HG03064 (cell line): ENCODE measurements at regions not wholly inside any gene's neighbourhood (a gene's known extent, or its start where the extent isn't known, plus 50 kb on each side); places are given as distances from the start of the nearest gene placed in this dataset.

Source experiments
- ATAC-seq: cut with Tn5 transposase; IDR thresholded peaks from one replicate; pipeline ENCODE4 v1.9.1; 2021; ENCODE audit warnings: low read depth; ENCODE audit not compliant: unreplicated experiment

GRCh38 chr1:81068726-81069125 is 732.0 kb upstream of the ADGRL2 start:
- no peak for ATAC-seq

- no peak for ATAC-seq
These were observed 746.9 kb upstream of the ADGRL2 start for GRCh38 chr1:81053826-81054225.

GRCh38 chr1:81052162-81052561 is 748.6 kb upstream of the ADGRL2 start:
- ATAC-seq, result no peak

GRCh38 chr1:81050390-81050789 is 750.3 kb upstream of the ADGRL2 start:
- no peak for ATAC-seq

GRCh38 chr1:81044708-81045107 is 756.0 kb upstream of the ADGRL2 start:
- no peak for ATAC-seq

- no peak for ATAC-seq
These were observed 758.5 kb upstream of the ADGRL2 start for GRCh38 chr1:81042225-81042624.

- no peak for ATAC-seq
These were observed 766.4 kb upstream of the ADGRL2 start for GRCh38 chr1:81034291-81034690.

- ATAC-seq, result no peak
These were observed 767.7 kb upstream of the ADGRL2 start for GRCh38 chr1:81032973-81033425.

- no peak for ATAC-seq
These were observed 768.4 kb upstream of the ADGRL2 start for GRCh38 chr1:81032374-81032773.

- ATAC-seq, result no peak
These were observed 770.3 kb upstream of the ADGRL2 start for GRCh38 chr1:81030441-81030840.

- ATAC-seq, result no peak
These were observed 771.5 kb upstream of the ADGRL2 start for GRCh38 chr1:81029266-81029665.

- ATAC-seq, result no peak
These were observed 777.5 kb upstream of the ADGRL2 start for GRCh38 chr1:81023187-81023724.

- ATAC-seq, result no peak
These were observed 779.6 kb upstream of the ADGRL2 start for GRCh38 chr1:81021134-81021533.

GRCh38 chr1:81020506-81020905 is 780.2 kb upstream of the ADGRL2 start:
- no peak for ATAC-seq

- ATAC-seq, result no peak
These were observed 790.6 kb upstream of the ADGRL2 start for GRCh38 chr1:81010126-81010525.

GRCh38 chr1:81008293-81008692 is 792.4 kb upstream of the ADGRL2 start:
- no peak for ATAC-seq

GRCh38 chr1:81007024-81007423 is 793.7 kb upstream of the ADGRL2 start:
- ATAC-seq, result no peak

- no peak for ATAC-seq
These were observed 794.2 kb upstream of the ADGRL2 start for GRCh38 chr1:81006502-81006901.

GRCh38 chr1:81004011-81004410 is 796.7 kb upstream of the ADGRL2 start:
- no peak for ATAC-seq

GRCh38 chr1:80994934-80995333 is 805.8 kb upstream of the ADGRL2 start:
- ATAC-seq, result no peak

GRCh38 chr1:80994038-80994437 is 806.7 kb upstream of the ADGRL2 start:
- no peak for ATAC-seq

- no peak for ATAC-seq
These were observed 807.4 kb upstream of the ADGRL2 start for GRCh38 chr1:80993154-80993980.
